NCI-H82 treated with DMSO at 0.1 percent for 48 hours (cell line): ENCODE measurements at regions not wholly inside any gene's neighbourhood (a gene's known extent, or its start where the extent isn't known, plus 50 kb on each side); places are given as distances from the start of the nearest gene placed in this dataset.
"Not testable (repeated sequence)": the region's sequence is repeated elsewhere in the genome, so short reads cannot be mapped to it uniquely, and the experiment has no call there.

ENCODE experiments used
- DNase-seq: peaks from one replicate; lab custom pipeline; 2025; ENCODE audit not compliant: unreplicated experiment; lab: John Stamatoyannopoulos, UW

DNA sequence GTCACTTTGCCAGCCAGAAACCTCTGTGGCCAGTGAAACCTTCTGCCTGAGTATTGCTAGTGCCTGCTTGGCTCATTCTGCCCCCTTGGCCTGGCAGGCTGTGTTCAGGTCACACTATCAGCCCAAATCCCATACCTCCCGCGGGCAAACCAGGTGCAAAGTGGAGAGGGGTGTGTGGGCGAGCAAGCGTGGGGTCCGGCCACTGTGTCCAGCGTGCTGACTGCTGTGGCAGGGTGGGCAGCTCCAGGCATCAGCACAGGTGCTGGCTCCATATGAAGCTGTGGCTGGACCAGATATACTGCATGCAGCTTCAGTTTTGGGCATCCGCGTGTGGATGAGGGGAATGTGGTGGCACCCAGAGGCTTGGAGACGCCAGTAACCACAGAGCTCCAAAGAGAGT is 576.5 kb upstream of the EDIL3 start:
- no peak for DNase-seq

- DNase-seq: no peak
Measured at GRCh38 chr5:84961903-84962302, 577.2 kb upstream of the EDIL3 start.

DNA sequence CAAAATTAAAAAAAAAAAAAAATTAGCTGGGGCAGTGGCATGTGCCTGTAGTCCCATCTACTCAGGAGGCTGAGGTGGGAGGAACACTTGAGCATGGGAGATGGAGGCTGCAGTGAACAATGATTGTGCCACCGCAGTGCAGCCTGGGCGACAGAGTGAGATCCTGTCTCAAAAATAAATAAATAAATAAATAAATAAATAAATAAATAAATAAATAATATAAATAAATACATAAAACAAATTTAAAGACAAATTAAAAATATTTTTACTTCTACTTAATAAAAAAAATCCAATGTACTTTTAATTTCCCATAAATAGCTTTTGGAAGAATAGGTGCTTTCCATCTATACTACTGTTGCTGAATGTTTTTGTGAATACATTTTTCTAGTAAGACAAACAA is 598.4 kb upstream of the EDIL3 start:
- no peak for DNase-seq

DNA sequence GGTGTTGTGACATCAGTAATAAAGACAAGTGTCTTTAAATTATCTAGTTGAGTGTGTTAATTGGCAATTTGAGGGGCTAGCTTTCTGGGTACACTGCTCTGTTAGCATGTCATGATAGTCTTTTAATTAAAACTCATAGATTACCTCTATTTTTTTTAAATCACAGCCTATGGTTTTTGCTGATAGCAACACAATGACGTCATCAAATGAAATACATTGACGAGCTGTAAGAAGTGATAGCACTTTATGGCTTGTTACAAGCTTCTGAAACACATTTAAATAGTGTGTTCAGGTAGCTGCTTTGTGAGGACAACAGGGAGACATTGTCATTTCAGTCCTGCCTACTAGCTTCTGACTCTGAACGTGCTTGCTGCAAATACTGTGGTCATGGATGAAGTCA is 600.5 kb upstream of the EDIL3 start:
- no peak for DNase-seq

- no peak for DNase-seq
Measured at GRCh38 chr5:84986688-84987087, 602.0 kb upstream of the EDIL3 start.

DNA sequence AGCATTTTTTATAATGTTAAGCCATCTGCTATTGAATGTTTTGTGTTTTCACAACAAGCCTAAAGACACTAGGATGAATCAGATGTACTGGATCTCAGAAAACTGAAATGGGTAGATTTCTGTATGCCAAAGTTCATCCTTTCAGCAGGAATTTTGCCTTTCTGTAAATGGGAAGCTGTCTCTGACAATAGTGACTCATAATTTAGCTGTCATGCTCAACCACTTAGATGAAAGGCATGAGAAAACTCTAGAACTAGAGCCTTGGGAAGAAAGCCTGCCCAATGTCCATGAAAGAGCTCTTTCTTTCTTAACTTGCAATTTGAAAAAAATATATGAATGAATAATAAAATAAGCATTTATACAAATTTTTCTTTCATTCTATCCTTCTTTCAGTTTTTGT is 616.0 kb upstream of the EDIL3 start:
- no peak for DNase-seq

DNA sequence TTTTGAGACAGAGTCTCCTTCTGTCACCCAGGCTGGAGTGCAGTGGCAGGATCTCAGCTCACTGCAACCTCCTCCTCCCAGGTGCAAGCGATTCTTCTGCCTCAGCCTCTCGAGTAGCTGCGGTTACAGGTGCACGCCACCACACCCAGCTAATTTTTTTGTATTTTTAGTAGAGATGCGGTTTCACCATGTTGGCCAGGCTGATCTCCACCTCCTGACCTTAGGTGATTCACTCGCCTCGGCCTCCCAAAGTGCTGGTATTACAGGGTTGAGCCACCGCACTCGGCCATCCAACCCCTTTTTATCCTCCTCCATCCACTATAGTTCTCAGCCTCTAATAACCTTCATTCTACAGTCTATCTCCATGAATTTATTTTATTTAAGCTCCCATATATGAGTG is 617.3 kb upstream of the EDIL3 start:
- not testable (repeated sequence) for DNase-seq

DNA sequence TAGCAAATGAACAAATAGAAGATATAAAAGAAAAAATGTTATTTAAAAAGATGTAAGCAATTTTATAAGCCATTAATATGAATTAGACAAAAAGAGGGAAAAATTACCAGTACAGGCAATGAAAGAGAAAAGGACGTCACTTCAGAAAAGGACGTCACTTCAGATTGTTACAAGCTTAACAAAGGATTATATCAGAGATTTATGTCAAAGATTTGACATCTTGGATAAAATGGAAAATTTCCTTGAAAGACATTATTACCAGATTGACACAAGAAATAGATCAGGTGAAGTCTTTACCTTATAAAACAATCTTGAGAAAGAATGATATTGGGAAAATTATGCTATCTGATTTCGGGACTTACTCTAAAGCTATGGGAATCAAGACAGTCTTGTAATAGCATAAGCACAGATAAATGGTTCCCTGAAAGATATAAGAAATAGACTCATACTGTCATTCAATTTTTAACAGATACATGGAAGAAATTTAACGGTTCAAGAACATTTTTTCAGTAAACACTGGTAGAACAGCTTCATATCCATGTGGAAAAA is 625.4 kb upstream of the EDIL3 start:
- no peak for DNase-seq

DNA sequence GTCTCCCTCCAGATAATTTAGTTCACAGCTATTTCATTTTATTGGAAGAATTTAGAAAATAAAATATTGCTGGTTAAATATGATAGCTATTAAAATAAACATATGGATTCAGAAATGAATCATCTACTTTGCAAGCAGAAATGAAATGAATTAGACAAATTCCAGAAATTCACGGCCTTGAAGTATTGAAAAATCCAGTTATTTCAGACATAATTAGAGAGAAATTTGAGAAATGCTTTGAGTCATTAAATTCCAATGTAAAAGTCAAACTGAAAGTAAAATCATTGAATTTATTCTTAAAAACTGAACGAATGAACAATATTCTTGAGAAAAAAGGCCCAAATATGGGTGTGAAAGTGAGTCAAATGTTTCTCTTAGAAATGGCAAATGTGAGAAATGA is 632.6 kb upstream of the EDIL3 start:
- no peak for DNase-seq

GRCh38 chr5:85030316-85031084 is 645.8 kb upstream of the EDIL3 start:
- DNase-seq: no peak

DNA sequence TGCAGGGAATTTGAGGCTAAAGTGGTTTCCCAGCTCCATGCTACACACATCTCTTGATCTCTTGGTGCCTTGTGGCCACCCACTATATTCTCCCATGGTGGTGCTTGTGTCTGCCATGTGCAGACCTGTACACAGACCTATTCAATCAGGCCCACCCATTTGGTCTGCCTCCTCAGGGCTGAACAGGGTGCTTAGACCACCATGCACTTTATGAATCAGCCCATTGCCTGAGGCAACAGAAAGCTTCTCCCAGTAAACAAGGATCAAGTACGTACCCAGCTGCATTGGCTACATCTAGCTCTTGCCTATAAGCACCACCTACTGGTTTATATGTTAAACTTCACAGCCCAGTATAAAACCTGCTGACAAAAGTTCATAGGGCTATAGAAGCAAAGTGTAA is 664.3 kb upstream of the EDIL3 start:
- DNase-seq: peak; percentile 1

- no peak for DNase-seq
Measured at GRCh38 chr5:85052826-85053225, 668.1 kb upstream of the EDIL3 start.

DNA sequence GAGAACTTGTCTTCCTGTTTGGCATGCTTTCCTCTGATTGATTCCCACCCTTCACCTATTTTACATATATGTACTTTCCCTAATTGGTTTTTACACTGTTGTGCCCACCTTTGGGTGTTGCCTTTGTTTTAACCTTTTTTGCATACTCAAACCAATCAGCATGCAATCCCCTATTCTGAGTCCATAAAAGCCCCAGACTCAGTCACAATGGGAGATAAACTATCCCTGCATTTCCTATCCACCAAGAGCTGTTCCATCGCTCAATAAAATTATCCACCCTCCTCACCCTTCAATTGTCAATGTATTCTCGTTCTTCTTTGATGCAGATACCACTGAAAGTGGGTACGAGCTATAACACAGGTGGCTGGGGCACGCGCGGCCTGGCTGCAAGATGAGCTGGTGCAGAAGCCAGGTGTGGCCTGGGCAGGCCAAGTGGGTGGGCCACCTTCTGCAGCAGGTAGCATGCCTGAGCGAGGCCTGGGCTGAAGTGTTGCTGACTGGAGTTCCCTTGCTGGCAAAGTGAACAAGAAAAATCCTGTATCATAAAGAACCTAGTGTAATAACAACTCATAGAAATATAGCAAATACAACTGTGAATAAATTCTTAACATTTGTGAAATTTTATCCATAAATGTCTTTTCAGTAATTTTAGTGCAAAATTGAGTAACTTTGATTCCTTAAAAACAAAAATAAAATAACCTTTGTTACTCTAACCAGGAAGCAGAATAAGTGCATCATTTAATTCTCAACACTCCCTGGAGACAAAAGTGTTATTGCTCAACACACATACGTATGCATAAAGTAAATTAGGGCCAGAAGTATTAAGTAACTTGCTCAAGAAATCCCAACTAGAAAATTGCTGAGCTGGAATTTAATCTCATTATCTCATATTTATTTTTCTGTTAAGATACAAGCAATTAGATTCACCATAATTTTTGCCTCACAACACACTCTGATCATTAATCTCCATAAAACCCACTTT is 685.3 kb upstream of the EDIL3 start:
- no peak for DNase-seq

GRCh38 chr5:85077581-85077980 is 692.9 kb upstream of the EDIL3 start:
- DNase-seq: no peak

DNA sequence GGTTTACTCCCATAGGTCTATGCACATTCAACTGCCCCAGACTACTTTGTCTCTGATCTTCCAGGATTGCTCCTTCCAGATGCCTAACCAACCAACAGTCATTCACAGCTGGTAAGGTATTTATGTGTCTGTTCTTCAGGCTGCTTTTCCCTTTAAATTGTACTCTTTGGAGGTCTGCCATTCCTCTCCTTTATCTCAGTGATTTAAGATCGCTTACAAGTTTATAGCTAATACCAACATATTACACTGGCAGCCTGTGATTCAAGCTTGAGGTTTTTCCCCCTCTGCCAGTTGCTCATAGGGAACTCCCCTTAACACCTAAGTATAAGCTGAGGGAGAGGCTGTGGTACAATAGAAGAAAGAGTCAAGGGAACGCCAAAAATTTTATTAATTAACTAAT is 711.7 kb upstream of the EDIL3 start:
- DNase-seq: no peak

- no peak for DNase-seq
Measured at GRCh38 chr5:85108471-85108870, 723.8 kb upstream of the EDIL3 start.

DNA sequence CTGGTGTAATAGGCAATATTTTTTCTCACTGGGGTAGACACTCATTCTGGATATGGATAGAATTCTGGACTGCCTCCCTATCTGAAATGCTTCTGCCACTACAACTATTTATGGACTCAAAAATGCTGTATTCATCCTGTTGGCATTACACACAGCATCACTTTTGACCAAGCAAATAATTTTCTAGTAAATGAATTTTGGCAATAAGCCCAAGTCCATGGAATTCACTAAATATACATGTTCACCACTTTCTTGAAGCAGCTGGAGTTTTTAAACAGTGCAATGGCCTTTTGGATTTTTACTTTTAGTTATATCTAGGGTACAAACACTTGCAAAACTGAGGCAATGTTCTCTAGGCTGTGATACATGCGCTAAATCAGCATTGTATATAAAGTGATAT is 724.9 kb upstream of the EDIL3 start:
- no peak for DNase-seq

DNA sequence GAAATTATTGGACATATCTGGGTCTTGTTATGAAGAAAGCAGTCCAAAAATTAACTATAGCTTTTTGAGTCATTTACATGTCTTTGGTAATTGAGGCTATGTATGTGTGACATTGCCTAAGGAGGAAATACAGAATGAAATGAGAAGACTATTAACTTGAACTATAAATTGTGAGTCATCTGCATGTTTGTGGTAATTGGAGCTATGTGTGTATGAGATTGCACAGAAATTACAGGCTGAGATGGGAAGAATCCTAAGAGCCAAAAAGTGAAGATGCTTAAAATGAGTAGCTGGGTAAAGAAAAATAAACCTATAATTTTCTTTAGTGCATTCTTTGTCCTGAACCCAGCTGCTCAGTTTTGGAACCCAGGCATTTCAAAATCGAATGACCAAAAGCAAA is 747.6 kb upstream of the EDIL3 start:
- DNase-seq: no peak

GRCh38 chr5:85140471-85140870 is 755.8 kb upstream of the EDIL3 start:
- DNase-seq: no peak

- DNase-seq: no peak
Measured at GRCh38 chr5:85143138-85143537, 758.5 kb upstream of the EDIL3 start.

DNA sequence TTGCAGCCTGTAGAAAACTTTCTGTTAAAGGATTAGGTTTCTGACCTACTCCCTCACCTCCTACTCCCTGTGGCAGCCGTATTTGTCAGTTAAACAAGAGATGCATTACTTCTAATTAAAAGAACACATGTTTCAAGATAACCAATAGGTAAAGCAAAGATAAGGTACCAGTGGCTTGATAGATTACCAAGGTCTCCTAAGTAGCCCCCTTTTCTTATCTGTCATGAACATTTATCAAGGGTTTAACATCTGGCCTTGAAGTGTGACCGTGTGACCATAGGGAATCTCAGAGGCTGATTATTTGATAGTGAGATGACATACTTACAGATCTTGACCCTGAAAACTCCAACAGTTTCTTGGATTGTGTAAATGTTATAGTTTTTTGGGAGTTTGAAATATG is 764.0 kb upstream of the EDIL3 start:
- no peak for DNase-seq

GRCh38 chr5:85159395-85159794 is 774.7 kb upstream of the EDIL3 start:
- DNase-seq: no peak
